ENCODE measurements at regions not wholly inside any gene's neighbourhood (a gene's known extent, or its start where the extent isn't known, plus 50 kb on each side); places are given as distances from the start of the nearest gene placed in this dataset.

DNA sequence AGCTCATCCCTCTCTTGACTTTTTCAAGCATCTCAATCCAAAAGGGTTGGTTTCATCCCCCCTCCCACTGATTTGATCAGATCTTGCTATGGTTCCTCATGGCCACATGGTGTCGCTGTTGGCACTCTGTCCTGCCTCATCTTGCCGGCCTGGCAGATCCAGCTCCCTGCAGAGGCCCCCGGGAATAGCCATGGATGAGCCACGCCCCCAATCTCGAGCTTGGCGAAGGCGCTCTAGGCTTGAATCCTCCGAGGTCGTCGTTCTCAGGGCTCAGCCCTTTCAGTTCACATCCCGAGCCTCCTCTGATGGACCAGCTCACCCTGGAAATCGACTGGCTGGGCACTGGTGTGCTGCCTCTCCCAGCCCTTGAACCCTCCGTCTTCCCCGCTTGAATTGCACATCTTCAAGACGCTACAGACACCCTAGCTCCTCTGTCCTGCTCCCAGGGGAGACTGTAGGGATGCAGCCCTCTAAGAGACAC is 628.7 kb downstream of the TYW1 start:
- WGBS: 13% methylated on average over 15 of the region's 15 CpGs
- Histone ChIP-seq H3K27ac (ENCODE audit: low read depth in 1 of 2, low read length in 2 of 2) (no peak overlapping the region), H3K27me3 (ENCODE audit: control insufficient read depth in 4 of 4, insufficient read depth in 4 of 4, low read length in 3 of 4) (no peaks in the 10 kb centered on the region), H3K9ac (ENCODE audit: low read depth in 1 of 2, low read length in 2 of 2) (no peak overlapping the region), H3K9me3 (ENCODE audit: control insufficient read depth in 4 of 4, low read length in 3 of 4) (no peaks in the 10 kb centered on the region), H3K4me3 (ENCODE audit: low read depth in 1 of 3, low read length in 3 of 3) (peak overlapping the region in 2 of 3 donors; percentile 9 to 22), H3K4me1 (ENCODE audit: control insufficient read depth in 4 of 4, insufficient read depth in 4 of 4, low read length in 3 of 4) (peaks cover 0 to 4% (median 3%) of the 10 kb centered on the region in 4 donors), H3K36me3 (ENCODE audit: control insufficient read depth in 4 of 4, insufficient read depth in 3 of 4, low read depth in 1 of 4, low read length in 3 of 4) (no peaks in the 10 kb centered on the region)
- TF ChIP-seq RAD21 (IDR thresholded peaks at IDR 0.05) (peak; percentile 94 to 98), EGR1 (IDR thresholded peaks at IDR 0.05; ENCODE audit: low read depth in 2 of 2) (no peak)
- TF ChIP-seq, protein P1, sequence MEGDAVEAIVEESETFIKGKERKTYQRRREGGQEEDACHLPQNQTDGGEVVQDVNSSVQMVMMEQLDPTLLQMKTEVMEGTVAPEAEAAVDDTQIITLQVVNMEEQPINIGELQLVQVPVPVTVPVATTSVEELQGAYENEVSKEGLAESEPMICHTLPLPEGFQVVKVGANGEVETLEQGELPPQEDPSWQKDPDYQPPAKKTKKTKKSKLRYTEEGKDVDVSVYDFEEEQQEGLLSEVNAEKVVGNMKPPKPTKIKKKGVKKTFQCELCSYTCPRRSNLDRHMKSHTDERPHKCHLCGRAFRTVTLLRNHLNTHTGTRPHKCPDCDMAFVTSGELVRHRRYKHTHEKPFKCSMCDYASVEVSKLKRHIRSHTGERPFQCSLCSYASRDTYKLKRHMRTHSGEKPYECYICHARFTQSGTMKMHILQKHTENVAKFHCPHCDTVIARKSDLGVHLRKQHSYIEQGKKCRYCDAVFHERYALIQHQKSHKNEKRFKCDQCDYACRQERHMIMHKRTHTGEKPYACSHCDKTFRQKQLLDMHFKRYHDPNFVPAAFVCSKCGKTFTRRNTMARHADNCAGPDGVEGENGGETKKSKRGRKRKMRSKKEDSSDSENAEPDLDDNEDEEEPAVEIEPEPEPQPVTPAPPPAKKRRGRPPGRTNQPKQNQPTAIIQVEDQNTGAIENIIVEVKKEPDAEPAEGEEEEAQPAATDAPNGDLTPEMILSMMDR (IDR thresholded peaks at IDR 0.05; ENCODE audit: low read depth, low read length, missing input control): peak; percentile 79
- DNase-seq (ENCODE audit: low spot score): peak; percentile 67

DNA sequence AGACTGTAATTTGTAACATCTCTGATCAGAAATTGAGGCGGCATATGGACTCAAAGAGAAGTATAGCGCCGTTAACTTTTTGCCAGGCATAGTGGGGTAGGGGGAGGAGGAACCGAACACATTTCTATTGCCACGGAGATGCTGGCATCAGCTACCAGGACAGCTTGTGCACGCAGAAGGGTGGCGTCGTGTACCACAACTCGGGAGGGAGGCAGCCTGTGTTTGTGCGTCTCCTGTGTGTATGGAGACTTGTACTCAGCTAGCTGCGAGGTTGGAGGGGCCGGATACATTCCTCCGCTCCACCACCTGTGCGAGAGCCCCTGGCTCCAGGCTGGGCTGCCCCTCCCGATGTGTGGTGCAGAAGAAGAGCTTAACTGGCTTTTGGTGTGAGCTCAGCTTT is 634.8 kb downstream of the TYW1 start:
- TF ChIP-seq RAD21 (IDR thresholded peaks at IDR 0.05): no peak
- no peak for TF ChIP-seq EGR1 (IDR thresholded peaks at IDR 0.05; ENCODE audit: low read depth in 2 of 2)
- TF ChIP-seq YY1 (IDR thresholded peaks at IDR 0.05): no peak
- TF ChIP-seq SP1 (IDR thresholded peaks at IDR 0.05): no peak
- TF ChIP-seq HNF4A (conservative IDR thresholded peaks at IDR 0.05): no peak
- TF ChIP-seq, protein P2, sequence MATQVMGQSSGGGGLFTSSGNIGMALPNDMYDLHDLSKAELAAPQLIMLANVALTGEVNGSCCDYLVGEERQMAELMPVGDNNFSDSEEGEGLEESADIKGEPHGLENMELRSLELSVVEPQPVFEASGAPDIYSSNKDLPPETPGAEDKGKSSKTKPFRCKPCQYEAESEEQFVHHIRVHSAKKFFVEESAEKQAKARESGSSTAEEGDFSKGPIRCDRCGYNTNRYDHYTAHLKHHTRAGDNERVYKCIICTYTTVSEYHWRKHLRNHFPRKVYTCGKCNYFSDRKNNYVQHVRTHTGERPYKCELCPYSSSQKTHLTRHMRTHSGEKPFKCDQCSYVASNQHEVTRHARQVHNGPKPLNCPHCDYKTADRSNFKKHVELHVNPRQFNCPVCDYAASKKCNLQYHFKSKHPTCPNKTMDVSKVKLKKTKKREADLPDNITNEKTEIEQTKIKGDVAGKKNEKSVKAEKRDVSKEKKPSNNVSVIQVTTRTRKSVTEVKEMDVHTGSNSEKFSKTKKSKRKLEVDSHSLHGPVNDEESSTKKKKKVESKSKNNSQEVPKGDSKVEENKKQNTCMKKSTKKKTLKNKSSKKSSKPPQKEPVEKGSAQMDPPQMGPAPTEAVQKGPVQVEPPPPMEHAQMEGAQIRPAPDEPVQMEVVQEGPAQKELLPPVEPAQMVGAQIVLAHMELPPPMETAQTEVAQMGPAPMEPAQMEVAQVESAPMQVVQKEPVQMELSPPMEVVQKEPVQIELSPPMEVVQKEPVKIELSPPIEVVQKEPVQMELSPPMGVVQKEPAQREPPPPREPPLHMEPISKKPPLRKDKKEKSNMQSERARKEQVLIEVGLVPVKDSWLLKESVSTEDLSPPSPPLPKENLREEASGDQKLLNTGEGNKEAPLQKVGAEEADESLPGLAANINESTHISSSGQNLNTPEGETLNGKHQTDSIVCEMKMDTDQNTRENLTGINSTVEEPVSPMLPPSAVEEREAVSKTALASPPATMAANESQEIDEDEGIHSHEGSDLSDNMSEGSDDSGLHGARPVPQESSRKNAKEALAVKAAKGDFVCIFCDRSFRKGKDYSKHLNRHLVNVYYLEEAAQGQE (IDR thresholded peaks at IDR 0.05): no peak
- no peak for TF ChIP-seq FOXA1 (IDR thresholded peaks at IDR 0.05)
- TF ChIP-seq TAF1 (conservative IDR thresholded peaks at IDR 0.05): no peak
- TF ChIP-seq JUND (IDR thresholded peaks at IDR 0.05): no peak
- no peak for TF ChIP-seq NR2F2 (IDR thresholded peaks at IDR 0.05)
- no peak for TF ChIP-seq RXRA (IDR thresholded peaks at IDR 0.05)
- TF ChIP-seq, protein P3, sequence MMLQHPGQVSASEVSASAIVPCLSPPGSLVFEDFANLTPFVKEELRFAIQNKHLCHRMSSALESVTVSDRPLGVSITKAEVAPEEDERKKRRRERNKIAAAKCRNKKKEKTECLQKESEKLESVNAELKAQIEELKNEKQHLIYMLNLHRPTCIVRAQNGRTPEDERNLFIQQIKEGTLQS (IDR thresholded peaks at IDR 0.05): no peak
- TF ChIP-seq GABPA (IDR thresholded peaks at IDR 0.05 in 1 of 2, conservative IDR thresholded peaks at IDR 0.05 in 1 of 2): no peak
- TF ChIP-seq, protein P4, sequence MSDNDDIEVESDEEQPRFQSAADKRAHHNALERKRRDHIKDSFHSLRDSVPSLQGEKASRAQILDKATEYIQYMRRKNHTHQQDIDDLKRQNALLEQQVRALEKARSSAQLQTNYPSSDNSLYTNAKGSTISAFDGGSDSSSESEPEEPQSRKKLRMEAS (IDR thresholded peaks at IDR 0.05): no peak
- TF ChIP-seq FOXA2 (IDR thresholded peaks at IDR 0.05): no peak
- TF ChIP-seq HNF4G (IDR thresholded peaks at IDR 0.05): no peak
- TF ChIP-seq, protein P1 (IDR thresholded peaks at IDR 0.05; ENCODE audit: low read depth, low read length, missing input control): no peak
- TF ChIP-seq, protein P5, sequence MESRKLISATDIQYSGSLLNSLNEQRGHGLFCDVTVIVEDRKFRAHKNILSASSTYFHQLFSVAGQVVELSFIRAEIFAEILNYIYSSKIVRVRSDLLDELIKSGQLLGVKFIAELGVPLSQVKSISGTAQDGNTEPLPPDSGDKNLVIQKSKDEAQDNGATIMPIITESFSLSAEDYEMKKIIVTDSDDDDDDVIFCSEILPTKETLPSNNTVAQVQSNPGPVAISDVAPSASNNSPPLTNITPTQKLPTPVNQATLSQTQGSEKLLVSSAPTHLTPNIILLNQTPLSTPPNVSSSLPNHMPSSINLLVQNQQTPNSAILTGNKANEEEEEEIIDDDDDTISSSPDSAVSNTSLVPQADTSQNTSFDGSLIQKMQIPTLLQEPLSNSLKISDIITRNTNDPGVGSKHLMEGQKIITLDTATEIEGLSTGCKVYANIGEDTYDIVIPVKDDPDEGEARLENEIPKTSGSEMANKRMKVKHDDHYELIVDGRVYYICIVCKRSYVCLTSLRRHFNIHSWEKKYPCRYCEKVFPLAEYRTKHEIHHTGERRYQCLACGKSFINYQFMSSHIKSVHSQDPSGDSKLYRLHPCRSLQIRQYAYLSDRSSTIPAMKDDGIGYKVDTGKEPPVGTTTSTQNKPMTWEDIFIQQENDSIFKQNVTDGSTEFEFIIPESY (IDR thresholded peaks at IDR 0.05): no peak
- Histone ChIP-seq H3K27me3 (ENCODE audit: control insufficient read depth in 4 of 4, insufficient read depth in 4 of 4, low read length in 3 of 4) (no peaks in the 10 kb centered on the region), H3K4me1 (ENCODE audit: control insufficient read depth in 4 of 4, insufficient read depth in 4 of 4, low read length in 3 of 4) (no peaks in the 10 kb centered on the region), H3K4me3 (ENCODE audit: low read depth in 1 of 3, low read length in 3 of 3) (no peak overlapping the region), H3K9ac (ENCODE audit: low read depth in 1 of 2, low read length in 2 of 2) (no peak overlapping the region), H3K36me3 (ENCODE audit: control insufficient read depth in 4 of 4, insufficient read depth in 3 of 4, low read depth in 1 of 4, low read length in 3 of 4) (no peaks in the 10 kb centered on the region), H3K27ac (ENCODE audit: low read depth in 1 of 2, low read length in 2 of 2) (no peak overlapping the region), H3K9me3 (ENCODE audit: control insufficient read depth in 4 of 4, low read length in 3 of 4) (no peaks in the 10 kb centered on the region)
- no peak for DNase-seq (ENCODE audit: low spot score)
- 73% methylated on average over 15 of the region's 15 CpGs for WGBS
